ENCODE measurements at regions not wholly inside any gene's neighbourhood (a gene's known extent, or its start where the extent isn't known, plus 50 kb on each side); places are given as distances from the start of the nearest gene placed in this dataset.

- no peak for TF ChIP-seq POLR2A (IDR thresholded peaks at IDR 0.05; ENCODE audit: low read depth)
- no peak for TF ChIP-seq CTCF (IDR thresholded peaks at IDR 0.05)
- TF ChIP-seq POLR2AphosphoS5 (IDR thresholded peaks at IDR 0.05): no peak
Measured at GRCh38 chr10:84005403-84005802, 133.9 kb upstream of the GHITM start.
